ENCODE measurements at regions not wholly inside any gene's neighbourhood (a gene's known extent, or its start where the extent isn't known, plus 50 kb on each side); places are given as distances from the start of the nearest gene placed in this dataset.

GRCh38 chr6:67974931-67975330 lies 660.2 kb upstream of the ADGRB3 start:
- TF ChIP-seq POLR2A (IDR thresholded peaks at IDR 0.05): no peak
- TF ChIP-seq, protein P1, sequence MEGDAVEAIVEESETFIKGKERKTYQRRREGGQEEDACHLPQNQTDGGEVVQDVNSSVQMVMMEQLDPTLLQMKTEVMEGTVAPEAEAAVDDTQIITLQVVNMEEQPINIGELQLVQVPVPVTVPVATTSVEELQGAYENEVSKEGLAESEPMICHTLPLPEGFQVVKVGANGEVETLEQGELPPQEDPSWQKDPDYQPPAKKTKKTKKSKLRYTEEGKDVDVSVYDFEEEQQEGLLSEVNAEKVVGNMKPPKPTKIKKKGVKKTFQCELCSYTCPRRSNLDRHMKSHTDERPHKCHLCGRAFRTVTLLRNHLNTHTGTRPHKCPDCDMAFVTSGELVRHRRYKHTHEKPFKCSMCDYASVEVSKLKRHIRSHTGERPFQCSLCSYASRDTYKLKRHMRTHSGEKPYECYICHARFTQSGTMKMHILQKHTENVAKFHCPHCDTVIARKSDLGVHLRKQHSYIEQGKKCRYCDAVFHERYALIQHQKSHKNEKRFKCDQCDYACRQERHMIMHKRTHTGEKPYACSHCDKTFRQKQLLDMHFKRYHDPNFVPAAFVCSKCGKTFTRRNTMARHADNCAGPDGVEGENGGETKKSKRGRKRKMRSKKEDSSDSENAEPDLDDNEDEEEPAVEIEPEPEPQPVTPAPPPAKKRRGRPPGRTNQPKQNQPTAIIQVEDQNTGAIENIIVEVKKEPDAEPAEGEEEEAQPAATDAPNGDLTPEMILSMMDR (IDR thresholded peaks at IDR 0.05): no peak
- TF ChIP-seq EP300 (IDR thresholded peaks at IDR 0.05; ENCODE audit: low read depth): no peak
